ENCODE measurements at regions not wholly inside any gene's neighbourhood (a gene's known extent, or its start where the extent isn't known, plus 50 kb on each side); places are given as distances from the start of the nearest gene placed in this dataset.

- in situ Hi-C loops (cut with HindIII; ENCODE audit: low pct_unique_long_range_greater_than_20kb, low sequenced_read_pairs) = no loop called here
- DNase-seq (ENCODE audit: low read depth) = peak; percentile 49
Observed at GRCh38 chrX:11059933-11060332, 51.2 kb upstream of the HCCS start.
